ENCODE measurements at regions not wholly inside any gene's neighbourhood (a gene's known extent, or its start where the extent isn't known, plus 50 kb on each side); places are given as distances from the start of the nearest gene placed in this dataset.
A peak's percentile ranks its signal among the peaks of the same experiment; 100 is the strongest.

DNA sequence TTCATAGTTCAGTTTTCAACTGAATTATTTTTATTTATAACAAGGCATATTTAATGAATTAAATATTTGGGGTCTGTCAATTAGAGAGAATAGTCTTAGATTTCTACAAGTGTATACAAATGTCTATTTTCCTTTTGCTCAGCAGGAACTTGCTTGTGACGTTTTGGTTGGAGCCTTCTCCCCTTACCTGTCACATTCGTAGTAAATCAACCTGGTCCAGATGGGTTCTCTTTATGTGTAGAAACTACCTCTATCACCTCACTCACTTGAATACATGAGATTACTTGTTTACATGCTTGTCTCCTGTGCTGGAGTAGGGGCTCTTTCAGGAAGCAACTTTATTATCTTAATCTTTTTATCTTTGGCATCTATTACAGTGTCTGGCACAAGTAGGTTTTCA, 938.3 kb upstream of the IGFBP7 start:
- no peak for TF ChIP-seq ZNF8 (CRISPR knock-in tag; IDR thresholded peaks at IDR 0.05)
- TF ChIP-seq POU6F1 (CRISPR knock-in tag; IDR thresholded peaks at IDR 0.05; ENCODE audit: borderline replicate concordance, low read depth), result no peak
- no peak for ATAC-seq

GRCh38 chr4:58042176-58042575, 932.0 kb upstream of the IGFBP7 start:
- TF ChIP-seq ARNTL (CRISPR knock-in tag; IDR thresholded peaks at IDR 0.05; ENCODE audit: borderline replicate concordance, low read depth) (no peak), CSDC2 (CRISPR knock-in tag; IDR thresholded peaks at IDR 0.05) (no peak), BACH2 (CRISPR knock-in tag; IDR thresholded peaks at IDR 0.05; ENCODE audit: borderline replicate concordance) (no peak), ZNF70 (CRISPR knock-in tag; IDR thresholded peaks at IDR 0.05) (no peak), OSR1 (CRISPR knock-in tag; IDR thresholded peaks at IDR 0.05) (no peak), ZC3H10 (CRISPR knock-in tag; IDR thresholded peaks at IDR 0.05) (no peak), ESRRG (CRISPR knock-in tag; IDR thresholded peaks at IDR 0.05) (no peak), ISL1 (CRISPR knock-in tag; IDR thresholded peaks at IDR 0.05) (no peak), ZFP30 (CRISPR knock-in tag; IDR thresholded peaks at IDR 0.05) (no peak), PPARA (CRISPR knock-in tag; IDR thresholded peaks at IDR 0.05; ENCODE audit: borderline replicate concordance) (no peak), RARB (CRISPR knock-in tag; IDR thresholded peaks at IDR 0.05) (no peak), TCF4 (CRISPR knock-in tag; IDR thresholded peaks at IDR 0.05; ENCODE audit: borderline replicate concordance) (no peak)
- TF ChIP-seq, protein P1, sequence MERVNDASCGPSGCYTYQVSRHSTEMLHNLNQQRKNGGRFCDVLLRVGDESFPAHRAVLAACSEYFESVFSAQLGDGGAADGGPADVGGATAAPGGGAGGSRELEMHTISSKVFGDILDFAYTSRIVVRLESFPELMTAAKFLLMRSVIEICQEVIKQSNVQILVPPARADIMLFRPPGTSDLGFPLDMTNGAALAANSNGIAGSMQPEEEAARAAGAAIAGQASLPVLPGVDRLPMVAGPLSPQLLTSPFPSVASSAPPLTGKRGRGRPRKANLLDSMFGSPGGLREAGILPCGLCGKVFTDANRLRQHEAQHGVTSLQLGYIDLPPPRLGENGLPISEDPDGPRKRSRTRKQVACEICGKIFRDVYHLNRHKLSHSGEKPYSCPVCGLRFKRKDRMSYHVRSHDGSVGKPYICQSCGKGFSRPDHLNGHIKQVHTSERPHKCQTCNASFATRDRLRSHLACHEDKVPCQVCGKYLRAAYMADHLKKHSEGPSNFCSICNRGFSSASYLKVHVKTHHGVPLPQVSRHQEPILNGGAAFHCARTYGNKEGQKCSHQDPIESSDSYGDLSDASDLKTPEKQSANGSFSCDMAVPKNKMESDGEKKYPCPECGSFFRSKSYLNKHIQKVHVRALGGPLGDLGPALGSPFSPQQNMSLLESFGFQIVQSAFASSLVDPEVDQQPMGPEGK (CRISPR knock-in tag; IDR thresholded peaks at IDR 0.05; ENCODE audit: borderline replicate concordance), result no peak
- TF ChIP-seq, protein P2, sequence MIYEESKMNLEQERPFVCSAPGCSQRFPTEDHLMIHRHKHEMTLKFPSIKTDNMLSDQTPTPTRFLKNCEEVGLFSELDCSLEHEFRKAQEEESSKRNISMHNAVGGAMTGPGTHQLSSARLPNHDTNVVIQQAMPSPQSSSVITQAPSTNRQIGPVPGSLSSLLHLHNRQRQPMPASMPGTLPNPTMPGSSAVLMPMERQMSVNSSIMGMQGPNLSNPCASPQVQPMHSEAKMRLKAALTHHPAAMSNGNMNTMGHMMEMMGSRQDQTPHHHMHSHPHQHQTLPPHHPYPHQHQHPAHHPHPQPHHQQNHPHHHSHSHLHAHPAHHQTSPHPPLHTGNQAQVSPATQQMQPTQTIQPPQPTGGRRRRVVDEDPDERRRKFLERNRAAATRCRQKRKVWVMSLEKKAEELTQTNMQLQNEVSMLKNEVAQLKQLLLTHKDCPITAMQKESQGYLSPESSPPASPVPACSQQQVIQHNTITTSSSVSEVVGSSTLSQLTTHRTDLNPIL (CRISPR knock-in tag; IDR thresholded peaks at IDR 0.05; ENCODE audit: low read depth), result no peak
- no peak for ATAC-seq

GRCh38 chr4:57993944-57994343, 883.8 kb upstream of the IGFBP7 start:
- TF ChIP-seq, protein P3, sequence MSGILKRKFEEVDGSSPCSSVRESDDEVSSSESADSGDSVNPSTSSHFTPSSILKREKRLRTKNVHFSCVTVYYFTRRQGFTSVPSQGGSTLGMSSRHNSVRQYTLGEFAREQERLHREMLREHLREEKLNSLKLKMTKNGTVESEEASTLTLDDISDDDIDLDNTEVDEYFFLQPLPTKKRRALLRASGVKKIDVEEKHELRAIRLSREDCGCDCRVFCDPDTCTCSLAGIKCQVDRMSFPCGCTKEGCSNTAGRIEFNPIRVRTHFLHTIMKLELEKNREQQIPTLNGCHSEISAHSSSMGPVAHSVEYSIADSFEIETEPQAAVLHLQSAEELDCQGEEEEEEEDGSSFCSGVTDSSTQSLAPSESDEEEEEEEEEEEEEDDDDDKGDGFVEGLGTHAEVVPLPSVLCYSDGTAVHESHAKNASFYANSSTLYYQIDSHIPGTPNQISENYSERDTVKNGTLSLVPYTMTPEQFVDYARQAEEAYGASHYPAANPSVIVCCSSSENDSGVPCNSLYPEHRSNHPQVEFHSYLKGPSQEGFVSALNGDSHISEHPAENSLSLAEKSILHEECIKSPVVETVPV (CRISPR knock-in tag; IDR thresholded peaks at IDR 0.05), result no peak
- TF ChIP-seq OSR1 (CRISPR knock-in tag; IDR thresholded peaks at IDR 0.05) (no peak), POU6F1 (CRISPR knock-in tag; IDR thresholded peaks at IDR 0.05; ENCODE audit: borderline replicate concordance, low read depth) (no peak), GLIS3 (CRISPR knock-in tag; IDR thresholded peaks at IDR 0.05) (no peak), SNAI2 (CRISPR knock-in tag; IDR thresholded peaks at IDR 0.05) (no peak), TSHZ2 (CRISPR knock-in tag; IDR thresholded peaks at IDR 0.05) (no peak), ISL1 (CRISPR knock-in tag; IDR thresholded peaks at IDR 0.05) (0 out of 2 replicates have a peak, but pooled peaks have one; percentile 6)
- TF ChIP-seq, protein P1 (CRISPR knock-in tag; IDR thresholded peaks at IDR 0.05; ENCODE audit: borderline replicate concordance), result no peak
- ATAC-seq, result no peak

Measured in SK-N-SH treated with all-trans-retinoic acid at 6 μM for 48 hours (cell line).